Central memory CD8-positive, alpha-beta T cell (primary cell): ENCODE measurements at regions not wholly inside any gene's neighbourhood (a gene's known extent, or its start where the extent isn't known, plus 50 kb on each side); places are given as distances from the start of the nearest gene placed in this dataset.

Experiments
- ATAC-seq: fragments of 150-1000 bp; cut with Tn5 transposase; replicated peaks from 2 replicates; pipeline ENCODE4 v1.10.0; 2022; ENCODE audit warnings: mild to moderate bottlenecking, moderate FRiP score, moderate number of reproducible peaks; ENCODE audit not compliant: poor library complexity, severe bottlenecking; ENCODE audit errors: extremely low read depth
- DNase-seq, 2 donors: peaks; one replicate each; pipeline ENCODE4 v3.0.0; 2021; ENCODE audit warnings: low spot score in 2 of 2
- H3K27ac Mint-ChIP-seq: one replicate; pipeline ENCODE4 v1.8.0; 2022; ENCODE audit warnings: low read depth, mild to moderate bottlenecking, moderate library complexity, mixed read lengths
- H3K27me3 Mint-ChIP-seq: one replicate; pipeline ENCODE4 v1.8.0; 2022; ENCODE audit warnings: mixed read lengths
- H3K36me3 Mint-ChIP-seq: one replicate; pipeline ENCODE4 v1.8.0; 2022; ENCODE audit warnings: mild to moderate bottlenecking, moderate library complexity, mixed read lengths; ENCODE audit not compliant: insufficient read depth
- H3K4me1 Mint-ChIP-seq: one replicate; pipeline ENCODE4 v1.8.0; 2022; ENCODE audit warnings: mixed read lengths
- H3K4me3 Mint-ChIP-seq: one replicate; pipeline ENCODE4 v1.8.0; 2022; ENCODE audit warnings: mild to moderate bottlenecking, moderate library complexity, mixed read lengths
- H3K9me3 Mint-ChIP-seq: one replicate; pipeline ENCODE4 v1.8.0; 2022; ENCODE audit warnings: mixed read lengths

- no peak overlapping the region for H3K27ac Mint-ChIP-seq
- H3K4me1 Mint-ChIP-seq, result no peaks in the 10 kb centered on the region
- no peak overlapping the region for H3K4me3 Mint-ChIP-seq
- no peaks in the 10 kb centered on the region for H3K9me3 Mint-ChIP-seq
- no peaks in the 10 kb centered on the region for H3K36me3 Mint-ChIP-seq
- DNase-seq, result no peak
- H3K27me3 Mint-ChIP-seq, result peaks cover 94% of the 10 kb centered on the region
- no peak for ATAC-seq
These were observed 204.8 kb upstream of the TOPAZ1 start for GRCh38 chr3:44036850-44037249.

GRCh38 chr3:44039006-44039405 lies 202.7 kb upstream of the TOPAZ1 start:
- Mint-ChIP-seq H3K4me1 (no peaks in the 10 kb centered on the region), H3K27me3 (peaks cover 76% of the 10 kb centered on the region), H3K4me3 (no peak overlapping the region), H3K27ac (no peak overlapping the region), H3K9me3 (no peaks in the 10 kb centered on the region), H3K36me3 (no peaks in the 10 kb centered on the region)
- DNase-seq (no peak), ATAC-seq (no peak)

- Mint-ChIP-seq H3K27ac (no peak overlapping the region), H3K9me3 (no peaks in the 10 kb centered on the region), H3K4me1 (no peaks in the 10 kb centered on the region), H3K27me3 (peaks cover 75% of the 10 kb centered on the region), H3K4me3 (no peak overlapping the region), H3K36me3 (no peaks in the 10 kb centered on the region)
- DNase-seq (no peak), ATAC-seq (no peak)
These were observed 200.0 kb upstream of the TOPAZ1 start for GRCh38 chr3:44041726-44042125.

GRCh38 chr3:44042772-44043171 lies 198.9 kb upstream of the TOPAZ1 start:
- Mint-ChIP-seq H3K4me3 (no peak overlapping the region), H3K9me3 (no peaks in the 10 kb centered on the region), H3K27me3 (peaks cover 75% of the 10 kb centered on the region), H3K27ac (no peak overlapping the region), H3K36me3 (no peaks in the 10 kb centered on the region), H3K4me1 (no peaks in the 10 kb centered on the region)
- DNase-seq, result no peak
- ATAC-seq, result no peak

- peak; percentile 57 for ATAC-seq
- Mint-ChIP-seq H3K4me1 (no peaks in the 10 kb centered on the region), H3K36me3 (no peaks in the 10 kb centered on the region), H3K27ac (no peak overlapping the region), H3K9me3 (no peaks in the 10 kb centered on the region), H3K4me3 (no peak overlapping the region), H3K27me3 (peaks cover 57% of the 10 kb centered on the region)
- peak in 1 of 2 donors; percentile 11 for DNase-seq
These were observed 196.0 kb upstream of the TOPAZ1 start for GRCh38 chr3:44045476-44046275.

- Mint-ChIP-seq H3K36me3 (no peaks in the 10 kb centered on the region), H3K4me3 (no peak overlapping the region), H3K27ac (no peak overlapping the region), H3K4me1 (no peaks in the 10 kb centered on the region), H3K27me3 (peaks cover 60% of the 10 kb centered on the region), H3K9me3 (no peaks in the 10 kb centered on the region)
- no peak for DNase-seq
- ATAC-seq, result no peak
These were observed 193.9 kb upstream of the TOPAZ1 start for GRCh38 chr3:44047796-44048195.

GRCh38 chr3:44048196-44048924 lies 193.3 kb upstream of the TOPAZ1 start:
- Mint-ChIP-seq H3K36me3 (no peaks in the 10 kb centered on the region), H3K9me3 (no peaks in the 10 kb centered on the region), H3K27ac (no peak overlapping the region), H3K4me3 (no peak overlapping the region), H3K27me3 (peaks cover 63% of the 10 kb centered on the region), H3K4me1 (no peaks in the 10 kb centered on the region)
- no peak for DNase-seq
- no peak for ATAC-seq

GRCh38 chr3:44048949-44049348 lies 192.7 kb upstream of the TOPAZ1 start:
- H3K27me3 Mint-ChIP-seq, result peaks cover 69% of the 10 kb centered on the region
- H3K36me3 Mint-ChIP-seq, result no peaks in the 10 kb centered on the region
- no peaks in the 10 kb centered on the region for H3K9me3 Mint-ChIP-seq
- H3K4me1 Mint-ChIP-seq, result no peaks in the 10 kb centered on the region
- ATAC-seq, result no peak
- no peak for DNase-seq
- no peak overlapping the region for H3K4me3 Mint-ChIP-seq
- H3K27ac Mint-ChIP-seq, result no peak overlapping the region

GRCh38 chr3:44050101-44050500 lies 191.6 kb upstream of the TOPAZ1 start:
- DNase-seq, result no peak
- Mint-ChIP-seq H3K27me3 (peaks cover 72% of the 10 kb centered on the region), H3K36me3 (no peaks in the 10 kb centered on the region), H3K27ac (no peak overlapping the region), H3K4me3 (no peak overlapping the region), H3K9me3 (no peaks in the 10 kb centered on the region), H3K4me1 (no peaks in the 10 kb centered on the region)
- ATAC-seq, result no peak

GRCh38 chr3:44050867-44051266 lies 190.8 kb upstream of the TOPAZ1 start:
- H3K4me3 Mint-ChIP-seq, result no peak overlapping the region
- H3K27me3 Mint-ChIP-seq, result peaks cover 64% of the 10 kb centered on the region
- H3K9me3 Mint-ChIP-seq, result no peaks in the 10 kb centered on the region
- no peak for DNase-seq
- no peak for ATAC-seq
- H3K27ac Mint-ChIP-seq, result no peak overlapping the region
- H3K36me3 Mint-ChIP-seq, result no peaks in the 10 kb centered on the region
- H3K4me1 Mint-ChIP-seq, result no peaks in the 10 kb centered on the region

GRCh38 chr3:44055951-44056350 lies 185.7 kb upstream of the TOPAZ1 start:
- Mint-ChIP-seq H3K9me3 (no peaks in the 10 kb centered on the region), H3K27ac (no peak overlapping the region), H3K4me1 (no peaks in the 10 kb centered on the region), H3K4me3 (no peak overlapping the region), H3K27me3 (peaks cover 81% of the 10 kb centered on the region), H3K36me3 (no peaks in the 10 kb centered on the region)
- ATAC-seq (no peak), DNase-seq (no peak)

- Mint-ChIP-seq H3K4me1 (no peaks in the 10 kb centered on the region), H3K9me3 (no peaks in the 10 kb centered on the region), H3K27ac (no peak overlapping the region), H3K4me3 (no peak overlapping the region), H3K27me3 (peaks cover 77% of the 10 kb centered on the region), H3K36me3 (no peaks in the 10 kb centered on the region)
- ATAC-seq (no peak), DNase-seq (no peak)
These were observed 185.0 kb upstream of the TOPAZ1 start for GRCh38 chr3:44056446-44057240.
